IPS DF 6.9 (cell line): ENCODE measurements at regions not wholly inside any gene's neighbourhood (a gene's known extent, or its start where the extent isn't known, plus 50 kb on each side); places are given as distances from the start of the nearest gene placed in this dataset.

Source experiments
- DNase-seq: peaks from one replicate; pipeline ENCODE4 v3.0.0-alpha.2; 2013; ENCODE audit warnings: low read depth, low spot score
- H3K27ac ChIP-seq: one replicate; pipeline ENCODE4 v1.5.1; 2013; ENCODE audit warnings: low read length, control low read depth
- H3K27me3 ChIP-seq: 2 replicates; pipeline ENCODE4 v1.6.1; 2013; ENCODE audit warnings: mild to moderate bottlenecking, low read length; ENCODE audit not compliant: control insufficient read depth, insufficient read depth
- H3K36me3 ChIP-seq: 2 replicates; pipeline ENCODE4 v1.6.1; 2013; ENCODE audit warnings: low read length; ENCODE audit not compliant: control insufficient read depth, insufficient read depth
- H3K4me1 ChIP-seq: 2 replicates; pipeline ENCODE4 v1.6.1; 2013; ENCODE audit warnings: low read length; ENCODE audit not compliant: control insufficient read depth, insufficient read depth
- H3K4me3 ChIP-seq: 2 replicates; pipeline ENCODE4 v1.5.1; 2013; ENCODE audit warnings: mild to moderate bottlenecking, low read length
- H3K9me3 ChIP-seq: 2 replicates; pipeline ENCODE4 v1.6.1; 2013; ENCODE audit warnings: low read length, inconsistent platforms; ENCODE audit not compliant: control insufficient read depth, insufficient read depth
- WGBS: extraction: QIAGEN DNeasy Blood & Tissue Kit; methylation state at CpG from one replicate; pipeline ENCODE4 v1.1.7; 2013; ENCODE audit warnings: mixed read lengths, missing lambda C conversion rate; ENCODE audit not compliant: insufficient read length, insufficient coverage; 5-methylcytosine and 5-hydroxymethylcytosine counted together

- Histone ChIP-seq H3K27ac (no peak overlapping the region), H3K27me3 (no peaks in the 10 kb centered on the region), H3K36me3 (no peaks in the 10 kb centered on the region), H3K9me3 (no peaks in the 10 kb centered on the region), H3K4me3 (no peak overlapping the region), H3K4me1 (no peaks in the 10 kb centered on the region)
- DNase-seq = no peak
- no CpG with 5 or more reads among the region's 5 CpGs for WGBS
Observed at GRCh38 chr1:232875536-232875935, 70.3 kb downstream of the MAP10 start.

DNA sequence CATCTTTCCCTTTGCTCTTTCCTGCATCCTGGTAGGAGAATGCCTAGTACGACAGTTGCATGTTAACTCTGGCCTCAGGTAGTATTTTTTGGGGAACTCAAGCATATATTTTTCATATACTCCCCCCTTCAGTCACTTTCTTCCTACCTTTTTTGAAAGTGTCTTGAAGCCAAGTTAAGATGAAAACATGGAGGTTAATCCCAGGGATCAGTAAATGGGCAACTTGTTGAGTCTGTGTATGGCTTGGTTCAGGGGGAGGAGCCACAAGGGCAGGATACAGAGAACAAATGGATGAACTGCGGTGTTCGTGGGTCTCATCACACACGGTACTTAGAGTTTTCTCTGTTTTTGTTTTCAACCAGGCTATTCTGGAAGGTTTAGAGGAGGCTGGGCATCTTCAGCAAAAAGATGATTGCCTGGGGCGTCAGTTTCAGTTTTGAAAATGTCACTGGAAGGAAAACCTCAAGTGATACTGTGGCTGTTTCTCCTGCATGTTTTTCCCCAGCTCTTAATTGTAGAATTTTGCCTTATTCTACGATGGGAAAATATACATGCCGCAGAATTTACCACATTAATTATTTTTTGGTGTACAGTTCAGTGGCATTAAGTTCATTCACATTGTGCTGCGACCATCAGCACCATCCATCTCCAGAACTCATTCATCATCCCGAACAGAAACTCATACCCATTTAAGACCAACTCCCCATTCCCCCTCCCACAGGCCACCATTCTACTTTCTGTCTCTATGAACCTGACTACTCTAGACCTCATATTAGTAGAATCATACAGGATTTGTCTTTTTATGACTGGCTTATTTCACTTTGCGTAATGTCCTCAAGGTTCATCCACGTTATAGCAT is 71.5 kb downstream of the MAP10 start:
- no peak for DNase-seq
- Histone ChIP-seq H3K36me3 (no peaks in the 10 kb centered on the region), H3K27me3 (no peaks in the 10 kb centered on the region), H3K4me3 (no peak overlapping the region), H3K4me1 (no peaks in the 10 kb centered on the region), H3K9me3 (no peaks in the 10 kb centered on the region), H3K27ac (no peak overlapping the region)
- WGBS = no CpG with 5 or more reads among the region's 11 CpGs

GRCh38 chr1:232877365-232878028 is 72.3 kb downstream of the MAP10 start:
- H3K27me3 ChIP-seq = no peaks in the 10 kb centered on the region
- WGBS = no CpG with 5 or more reads among the region's 10 CpGs
- H3K9me3 ChIP-seq = no peaks in the 10 kb centered on the region
- no peak for DNase-seq
- no peak overlapping the region for H3K4me3 ChIP-seq
- H3K4me1 ChIP-seq = no peaks in the 10 kb centered on the region
- no peaks in the 10 kb centered on the region for H3K36me3 ChIP-seq
- H3K27ac ChIP-seq = no peak overlapping the region

DNA sequence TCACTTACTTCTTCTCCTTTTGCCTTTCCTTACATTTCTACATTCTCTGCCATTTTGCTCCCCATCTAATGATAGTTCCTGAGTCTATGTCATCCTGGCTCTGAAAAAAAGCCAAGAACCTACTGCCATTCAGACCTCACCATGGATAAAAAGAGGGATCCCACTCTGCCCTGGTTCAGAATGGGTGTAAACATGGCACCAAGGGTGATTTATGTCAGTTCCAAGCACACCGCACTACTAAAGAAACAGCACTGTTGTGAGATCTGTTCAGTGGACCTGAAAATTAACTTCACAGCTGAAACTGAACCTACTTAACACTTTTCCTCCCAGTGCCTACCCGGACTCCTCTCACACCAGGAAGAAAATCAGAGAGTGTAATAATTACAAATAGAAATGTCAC is 72.3 kb upstream of the NTPCR start:
- no peak for DNase-seq
- H3K4me1 ChIP-seq = no peaks in the 10 kb centered on the region
- H3K36me3 ChIP-seq = no peaks in the 10 kb centered on the region
- no CpG with 5 or more reads among the region's 2 CpGs for WGBS
- H3K9me3 ChIP-seq = no peaks in the 10 kb centered on the region
- no peaks in the 10 kb centered on the region for H3K27me3 ChIP-seq
- H3K4me3 ChIP-seq = no peak overlapping the region
- no peak overlapping the region for H3K27ac ChIP-seq

DNA sequence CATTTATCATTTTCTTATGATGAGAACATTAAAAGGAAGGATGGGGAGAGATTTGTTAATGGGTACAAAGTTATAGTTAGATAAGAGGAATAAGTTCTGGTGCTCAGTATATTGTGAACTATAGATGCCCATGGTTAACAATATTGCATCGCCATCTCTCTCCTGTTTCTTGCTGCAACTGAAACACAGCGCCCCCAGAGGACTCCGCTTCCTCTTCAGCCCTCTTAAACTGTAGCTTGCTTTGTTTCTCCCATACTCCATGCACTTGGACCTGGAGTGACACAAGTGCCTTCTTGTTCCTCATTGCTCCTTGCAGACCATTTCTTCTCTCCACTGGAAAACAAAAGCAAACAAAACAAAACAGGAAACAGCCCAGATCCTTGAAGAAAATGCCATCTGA is 70.1 kb upstream of the NTPCR start:
- Histone ChIP-seq H3K27ac (no peak overlapping the region), H3K27me3 (no peaks in the 10 kb centered on the region), H3K4me3 (no peak overlapping the region), H3K4me1 (no peaks in the 10 kb centered on the region), H3K9me3 (no peaks in the 10 kb centered on the region), H3K36me3 (no peaks in the 10 kb centered on the region)
- no CpG with 5 or more reads among the region's 3 CpGs for WGBS
- peak; percentile 18 for DNase-seq

- no peaks in the 10 kb centered on the region for H3K4me1 ChIP-seq
- no peak overlapping the region for H3K4me3 ChIP-seq
- no peak overlapping the region for H3K27ac ChIP-seq
- no peaks in the 10 kb centered on the region for H3K27me3 ChIP-seq
- H3K9me3 ChIP-seq = no peaks in the 10 kb centered on the region
- H3K36me3 ChIP-seq = no peaks in the 10 kb centered on the region
- WGBS = no CpG with 5 or more reads among the region's 4 CpGs
- DNase-seq = no peak
Observed at GRCh38 chr1:232883992-232884661, 66.3 kb upstream of the NTPCR start.

DNA sequence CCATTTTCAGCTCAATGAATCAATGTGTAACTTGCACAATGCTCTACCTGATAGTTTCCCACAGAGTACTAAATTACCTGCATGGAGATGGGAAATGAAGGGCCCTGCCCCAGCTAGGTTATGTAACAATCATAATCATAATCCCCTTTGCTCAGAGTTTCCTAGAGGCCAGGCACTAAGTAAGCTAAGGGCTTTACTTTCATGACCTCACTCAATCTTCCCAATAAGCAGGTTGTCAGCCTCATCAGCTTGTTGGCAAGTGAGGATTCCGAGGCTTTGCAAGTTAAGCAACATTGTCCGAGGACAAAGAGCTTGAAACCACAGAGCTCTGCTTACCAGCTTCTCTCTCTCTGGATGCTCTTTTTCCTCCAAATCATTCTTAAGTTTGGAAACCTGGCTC is 64.1 kb upstream of the NTPCR start:
- H3K36me3 ChIP-seq = no peaks in the 10 kb centered on the region
- no peaks in the 10 kb centered on the region for H3K4me1 ChIP-seq
- no peak overlapping the region for H3K27ac ChIP-seq
- H3K4me3 ChIP-seq = no peak overlapping the region
- WGBS = no CpG with 5 or more reads among the region's 2 CpGs
- no peaks in the 10 kb centered on the region for H3K9me3 ChIP-seq
- H3K27me3 ChIP-seq = no peaks in the 10 kb centered on the region
- no peak for DNase-seq

- Histone ChIP-seq H3K4me1 (no peaks in the 10 kb centered on the region), H3K4me3 (no peak overlapping the region), H3K9me3 (no peaks in the 10 kb centered on the region), H3K36me3 (no peaks in the 10 kb centered on the region), H3K27ac (no peak overlapping the region), H3K27me3 (no peaks in the 10 kb centered on the region)
- no peak for DNase-seq
- WGBS = no CpG with 5 or more reads among the region's 5 CpGs
Observed at GRCh38 chr1:232890340-232890943, 60.0 kb upstream of the NTPCR start.

DNA sequence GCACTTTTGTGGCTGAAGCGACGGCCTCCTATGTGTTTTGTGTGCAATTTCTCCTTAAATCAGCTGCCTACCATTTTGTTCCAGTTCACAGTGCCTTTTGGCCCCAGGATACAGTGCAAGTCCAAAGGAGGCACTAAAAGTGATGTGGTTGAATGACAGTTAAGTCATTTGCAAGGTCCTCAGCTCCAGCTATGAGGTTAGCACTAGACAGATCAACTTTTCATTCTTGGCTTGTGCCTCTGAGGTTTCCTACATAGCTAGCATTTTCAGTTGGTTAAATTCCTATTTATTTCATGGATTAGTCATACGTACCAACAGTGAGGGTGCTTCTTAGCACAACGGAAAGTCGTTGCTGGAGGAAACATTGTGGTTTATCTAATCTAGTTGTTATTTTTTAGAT is 59.3 kb upstream of the NTPCR start:
- Histone ChIP-seq H3K4me3 (no peak overlapping the region), H3K4me1 (no peaks in the 10 kb centered on the region), H3K27ac (no peak overlapping the region), H3K9me3 (no peaks in the 10 kb centered on the region), H3K27me3 (no peaks in the 10 kb centered on the region), H3K36me3 (no peaks in the 10 kb centered on the region)
- DNase-seq = no peak
- WGBS = no CpG with 5 or more reads among the region's 5 CpGs

GRCh38 chr1:232891656-232892317 is 58.6 kb upstream of the NTPCR start:
- no peak for DNase-seq
- H3K4me3 ChIP-seq = no peak overlapping the region
- H3K36me3 ChIP-seq = no peaks in the 10 kb centered on the region
- H3K27ac ChIP-seq = no peak overlapping the region
- no peaks in the 10 kb centered on the region for H3K4me1 ChIP-seq
- no peaks in the 10 kb centered on the region for H3K27me3 ChIP-seq
- H3K9me3 ChIP-seq = no peaks in the 10 kb centered on the region
- WGBS = no CpG with 5 or more reads among the region's 6 CpGs
